ENCODE measurements at regions not wholly inside any gene's neighbourhood (a gene's known extent, or its start where the extent isn't known, plus 50 kb on each side); places are given as distances from the start of the nearest gene placed in this dataset.

GRCh38 chr7:112603673-112604072 is 122.9 kb downstream of the LSMEM1 start:
- Histone ChIP-seq H3K9me3 (no peaks in the 10 kb centered on the region), H3K4me1 (ENCODE audit: low read depth) (no peaks in the 10 kb centered on the region), H3K4me3 (no peak overlapping the region), H3K36me3 (ENCODE audit: low read depth) (no peaks in the 10 kb centered on the region)
- intact Hi-C loops (cut with DNase I, micrococcal nuclease): no loop called here
- ATAC-seq (no peak), DNase-seq (no peak)
- TF ChIP-seq CTCF (IDR thresholded peaks at IDR 0.05): no peak

- H3K4me1 ChIP-seq (ENCODE audit: low read depth): no peaks in the 10 kb centered on the region
- intact Hi-C loops (cut with DNase I, micrococcal nuclease): no loop called here
- H3K9me3 ChIP-seq: no peaks in the 10 kb centered on the region
- no peaks in the 10 kb centered on the region for H3K36me3 ChIP-seq (ENCODE audit: low read depth)
- no peak for TF ChIP-seq CTCF (IDR thresholded peaks at IDR 0.05)
- DNase-seq: no peak
- no peak for ATAC-seq
- no peak overlapping the region for H3K4me3 ChIP-seq
Observed at GRCh38 chr7:112610636-112611035, 129.8 kb downstream of the LSMEM1 start.

GRCh38 chr7:112615701-112616100 is 134.9 kb downstream of the LSMEM1 start:
- H3K4me1 ChIP-seq (ENCODE audit: low read depth): no peaks in the 10 kb centered on the region
- ATAC-seq: no peak
- H3K4me3 ChIP-seq: no peak overlapping the region
- DNase-seq: no peak
- intact Hi-C loops (cut with DNase I, micrococcal nuclease): no loop called here
- no peaks in the 10 kb centered on the region for H3K36me3 ChIP-seq (ENCODE audit: low read depth)
- no peak for TF ChIP-seq CTCF (IDR thresholded peaks at IDR 0.05)
- H3K9me3 ChIP-seq: no peaks in the 10 kb centered on the region

- DNase-seq (no peak), ATAC-seq (no peak)
- Histone ChIP-seq H3K4me3 (no peak overlapping the region), H3K4me1 (ENCODE audit: low read depth) (no peaks in the 10 kb centered on the region), H3K36me3 (ENCODE audit: low read depth) (no peaks in the 10 kb centered on the region), H3K9me3 (no peaks in the 10 kb centered on the region)
- no peak for TF ChIP-seq CTCF (IDR thresholded peaks at IDR 0.05)
- intact Hi-C loops (cut with DNase I, micrococcal nuclease): no loop called here
Observed at GRCh38 chr7:112616295-112616694, 135.5 kb downstream of the LSMEM1 start.

GRCh38 chr7:112619343-112619742 is 138.6 kb downstream of the LSMEM1 start:
- ATAC-seq: no peak
- Histone ChIP-seq H3K4me3 (no peak overlapping the region), H3K9me3 (no peaks in the 10 kb centered on the region), H3K36me3 (ENCODE audit: low read depth) (no peaks in the 10 kb centered on the region), H3K4me1 (ENCODE audit: low read depth) (no peaks in the 10 kb centered on the region)
- TF ChIP-seq CTCF (IDR thresholded peaks at IDR 0.05): no peak
- intact Hi-C loops (cut with DNase I, micrococcal nuclease): no loop called here
- DNase-seq: no peak

GRCh38 chr7:112622159-112622715 is 141.4 kb downstream of the LSMEM1 start:
- H3K4me3 ChIP-seq: no peak overlapping the region
- H3K4me1 ChIP-seq (ENCODE audit: low read depth): no peaks in the 10 kb centered on the region
- intact Hi-C loops (cut with DNase I, micrococcal nuclease): no loop called here
- no peak for DNase-seq
- no peaks in the 10 kb centered on the region for H3K36me3 ChIP-seq (ENCODE audit: low read depth)
- no peak for TF ChIP-seq CTCF (IDR thresholded peaks at IDR 0.05)
- no peak for ATAC-seq
- no peaks in the 10 kb centered on the region for H3K9me3 ChIP-seq

Measured in mucosa of descending colon (tissue), 3 donors.